Lower leg skin (tissue), 4 donors: ENCODE measurements at regions not wholly inside any gene's neighbourhood (a gene's known extent, or its start where the extent isn't known, plus 50 kb on each side); places are given as distances from the start of the nearest gene placed in this dataset.
"Not testable (repeated sequence)": the region's sequence is repeated elsewhere in the genome, so short reads cannot be mapped to it uniquely, and the experiment has no call there.

ENCODE experiments used
- DNase-seq, 2 donors: peaks; one replicate each; pipeline ENCODE4 v3.0.0-alpha.2; 2019; ENCODE audit warnings: low spot score in 2 of 2
- H3K4me3 ChIP-seq: fragments of 200-600 bp; sonication (generic); 2 replicates; pipeline ENCODE4 v1.5.1; 2017; ENCODE audit warnings: mild to moderate bottlenecking, low read depth; ENCODE audit not compliant: poor library complexity, severe bottlenecking
- POLR2A ChIP-seq, 2 donors: fragments of 450-650 bp; IDR thresholded peaks; one replicate each; pipeline ENCODE4 v1.6.1; 2016 to 2017; ENCODE audit warnings: antibody characterized with exemption in 2 of 2, mild to moderate bottlenecking in 1 of 2, moderate library complexity in 1 of 2
- WGBS, 2 donors: methylation state at CpG; one replicate each; pipeline ENCODE4 v1.1.5; 2018; 5-methylcytosine and 5-hydroxymethylcytosine counted together
- intact Hi-C: fragments of 100-400 bp; cut with DNase I; formaldehyde crosslinking; loops from one replicate; pipeline ENCODE4 v1.15.0; 2023; ENCODE audit warnings: low total_unique reads
- TF ChIP-seq, protein P1 (sequence below), 3 donors: fragments of 450-650 bp; IDR thresholded peaks; one replicate each; pipeline ENCODE4 v1.5.1; 2016; ENCODE audit warnings: antibody characterized with exemption in 3 of 3, mild to moderate bottlenecking in 3 of 3, moderate library complexity in 2 of 3

GRCh38 chr1:166738873-166739272 is 100.4 kb upstream of the POGK start:
- intact Hi-C loops, result no loop called here
- no peak overlapping the region for H3K4me3 ChIP-seq
- no peak for DNase-seq
- 40 to 66% methylated on average over 2 of the region's 2 CpGs for WGBS, 2 donors
- no peak for TF ChIP-seq POLR2A (IDR thresholded peaks at IDR 0.05)
- TF ChIP-seq, protein P1, sequence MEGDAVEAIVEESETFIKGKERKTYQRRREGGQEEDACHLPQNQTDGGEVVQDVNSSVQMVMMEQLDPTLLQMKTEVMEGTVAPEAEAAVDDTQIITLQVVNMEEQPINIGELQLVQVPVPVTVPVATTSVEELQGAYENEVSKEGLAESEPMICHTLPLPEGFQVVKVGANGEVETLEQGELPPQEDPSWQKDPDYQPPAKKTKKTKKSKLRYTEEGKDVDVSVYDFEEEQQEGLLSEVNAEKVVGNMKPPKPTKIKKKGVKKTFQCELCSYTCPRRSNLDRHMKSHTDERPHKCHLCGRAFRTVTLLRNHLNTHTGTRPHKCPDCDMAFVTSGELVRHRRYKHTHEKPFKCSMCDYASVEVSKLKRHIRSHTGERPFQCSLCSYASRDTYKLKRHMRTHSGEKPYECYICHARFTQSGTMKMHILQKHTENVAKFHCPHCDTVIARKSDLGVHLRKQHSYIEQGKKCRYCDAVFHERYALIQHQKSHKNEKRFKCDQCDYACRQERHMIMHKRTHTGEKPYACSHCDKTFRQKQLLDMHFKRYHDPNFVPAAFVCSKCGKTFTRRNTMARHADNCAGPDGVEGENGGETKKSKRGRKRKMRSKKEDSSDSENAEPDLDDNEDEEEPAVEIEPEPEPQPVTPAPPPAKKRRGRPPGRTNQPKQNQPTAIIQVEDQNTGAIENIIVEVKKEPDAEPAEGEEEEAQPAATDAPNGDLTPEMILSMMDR (IDR thresholded peaks at IDR 0.05), result no peak

DNA sequence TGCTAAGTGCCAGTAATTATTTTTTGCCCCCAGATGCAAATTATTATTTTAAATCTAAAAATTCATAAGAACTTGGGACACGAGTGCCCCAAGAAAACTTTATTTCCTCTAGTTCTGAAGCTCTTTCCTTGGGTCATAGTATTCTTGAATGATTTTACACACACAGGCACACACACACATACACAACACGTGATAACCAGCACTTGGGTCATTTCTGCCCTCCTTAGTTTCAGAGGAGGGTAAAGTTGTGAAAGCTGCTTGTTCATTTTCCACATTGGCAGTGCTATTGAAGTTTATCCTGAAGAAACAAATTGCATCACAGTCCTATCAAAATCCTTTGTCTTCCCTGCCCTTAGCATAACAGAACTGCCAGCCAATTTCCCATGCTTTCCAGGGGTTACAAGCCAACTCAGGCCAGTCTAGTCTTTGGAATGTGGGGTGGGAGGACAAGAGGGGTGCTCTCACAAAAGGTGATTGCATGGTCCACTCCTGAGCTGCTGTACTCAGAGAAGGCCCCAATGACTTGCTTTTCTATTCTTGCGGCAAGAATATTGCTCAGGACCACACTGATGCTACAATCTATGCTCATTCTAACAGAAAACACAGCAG is 98.5 kb upstream of the POGK start:
- intact Hi-C loops, result no loop called here
- WGBS, 2 donors, result 74 to 79% methylated on average over 3 of the region's 3 CpGs
- no peak overlapping the region for H3K4me3 ChIP-seq

GRCh38 chr1:166763318-166763717 is 76.0 kb upstream of the POGK start:
- 100% methylated on average over 1 of the region's 1 CpG for WGBS, 2 donors
- H3K4me3 ChIP-seq, result no peak overlapping the region
- intact Hi-C loops, result no loop called here
- TF ChIP-seq POLR2A (IDR thresholded peaks at IDR 0.05), result no peak
- TF ChIP-seq, protein P1 (IDR thresholded peaks at IDR 0.05), result no peak
- no peak for DNase-seq

More for the DNA sequence above, 98.5 kb upstream of the POGK start:
- DNase-seq, result no peak
- no peak for TF ChIP-seq POLR2A (IDR thresholded peaks at IDR 0.05)
- TF ChIP-seq, protein P1 (IDR thresholded peaks at IDR 0.05), result no peak

DNA sequence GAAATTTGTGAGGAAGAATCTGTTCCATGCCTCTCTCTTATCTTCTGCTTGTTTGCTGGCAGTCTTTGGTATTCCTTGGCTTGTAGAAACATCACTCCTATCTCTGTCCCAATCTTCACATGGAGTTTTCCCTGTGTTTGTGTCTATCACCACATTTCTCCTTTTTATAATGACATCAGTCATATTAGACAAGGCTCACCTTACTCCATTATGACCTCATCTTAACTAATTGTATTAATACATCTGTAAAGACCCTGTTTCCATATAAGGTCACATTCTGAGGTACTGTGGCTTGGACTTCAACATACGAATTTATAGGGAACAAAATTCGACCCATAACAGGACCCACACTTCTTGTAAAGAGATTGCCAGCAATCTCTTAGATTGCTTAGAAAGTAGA is 72.3 kb upstream of the POGK start:
- WGBS, 2 donors, result 62 to 63% methylated on average over 2 of the region's 2 CpGs
- no peak for DNase-seq
- intact Hi-C loops, result no loop called here
- no peak for TF ChIP-seq POLR2A (IDR thresholded peaks at IDR 0.05)
- TF ChIP-seq, protein P1 (IDR thresholded peaks at IDR 0.05), result no peak
- no peak overlapping the region for H3K4me3 ChIP-seq

DNA sequence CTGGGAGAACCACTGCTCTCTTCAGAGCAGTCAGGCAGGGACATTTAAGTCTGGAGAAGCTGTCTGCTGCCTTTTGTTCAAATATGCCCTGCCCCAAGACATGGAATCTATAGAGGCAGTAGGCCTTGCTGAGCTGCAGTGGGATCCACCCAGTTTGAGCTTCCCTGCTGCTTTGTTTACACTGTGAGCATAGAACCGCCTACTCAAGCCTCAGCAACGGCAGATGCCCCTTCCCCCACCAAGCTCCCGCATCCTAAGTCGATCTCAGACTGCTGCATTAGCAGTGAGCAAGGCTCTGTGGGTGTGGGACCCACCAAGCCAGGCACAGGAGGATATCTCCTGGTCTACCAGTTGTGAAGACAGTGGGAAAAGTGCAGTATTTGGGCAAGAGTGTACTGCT is 54.6 kb upstream of the POGK start:
- intact Hi-C loops, H3K4me3 ChIP-seq, DNase-seq: not testable (repeated sequence)
- WGBS, 2 donors, result 40 to 52% methylated on average over 4 of the region's 4 CpGs

DNA sequence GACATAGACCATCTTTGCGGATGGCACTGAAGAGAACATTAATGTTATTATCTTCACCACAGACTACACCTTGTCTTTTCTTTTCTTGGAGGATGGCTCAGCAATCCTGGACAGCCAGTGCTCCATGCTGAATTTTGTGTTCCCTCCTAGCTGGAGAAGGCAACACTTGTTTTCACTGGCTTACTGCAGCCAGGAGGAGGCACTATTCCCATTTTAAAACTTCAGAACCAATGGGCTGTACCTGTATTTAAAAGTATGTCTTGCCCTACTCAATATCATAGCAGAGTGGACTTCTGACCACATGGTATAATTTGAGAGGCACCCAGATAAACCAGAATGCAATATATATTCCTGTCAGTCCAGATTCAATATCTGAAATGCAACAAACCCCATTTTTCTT is 53.3 kb upstream of the POGK start:
- intact Hi-C loops, result no loop called here
- TF ChIP-seq POLR2A (IDR thresholded peaks at IDR 0.05), result no peak
- TF ChIP-seq, protein P1 (IDR thresholded peaks at IDR 0.05), result no peak
- H3K4me3 ChIP-seq, result no peak overlapping the region
- no peak for DNase-seq
- WGBS, 2 donors, result 86 to 97% methylated on average over 1 of the region's 1 CpG
